CD14-positive monocyte (primary cell): ENCODE measurements at regions not wholly inside any gene's neighbourhood (a gene's known extent, or its start where the extent isn't known, plus 50 kb on each side); places are given as distances from the start of the nearest gene placed in this dataset.

Source experiments
- DNase-seq, 3 donors: peaks; one replicate each; pipeline ENCODE4 v3.0.0-alpha.2; 2011 to 2022
- H2AFZ ChIP-seq: 2 replicates; pipeline ENCODE4 v1.6.0; 2012; ENCODE audit warnings: mild to moderate bottlenecking, low read depth, low read length, inconsistent platforms; ENCODE audit not compliant: insufficient read depth, poor library complexity, severe bottlenecking
- H3K27ac ChIP-seq, 2 donors: 1 replicate in 1 of 2; 2 replicates in 1 of 2; pipeline ENCODE4 v1.5.1; 2012 to 2013; ENCODE audit warnings: low read length in 2 of 2, control low read depth in 1 of 2, inconsistent platforms in 1 of 2, low read depth in 1 of 2, mild to moderate bottlenecking in 1 of 2
- H3K27me3 ChIP-seq, 2 donors: one replicate each; pipeline versions ENCODE4 v1.6.0 to v1.6.1; 2011 to 2013; ENCODE audit warnings: low read length in 2 of 2; ENCODE audit not compliant: control insufficient read depth in 2 of 2, insufficient read depth in 2 of 2
- H3K36me3 ChIP-seq, 2 donors: replicated peaks in 1 of 2; 1 replicate in 1 of 2; 2 replicates in 1 of 2; pipeline versions ENCODE4 v1.5.1 to v1.6.1; 2012 to 2013; ENCODE audit warnings: low read length in 2 of 2, control low read depth in 1 of 2, inconsistent platforms in 1 of 2, mild to moderate bottlenecking in 1 of 2; ENCODE audit not compliant: insufficient read depth in 2 of 2, control insufficient read depth in 1 of 2
- H3K4me1 ChIP-seq, 2 donors: 1 replicate in 1 of 2; 2 replicates in 1 of 2; pipeline versions ENCODE4 v1.5.1 to v1.6.1; 2012 to 2013; ENCODE audit warnings: low read length in 2 of 2, control low read depth in 1 of 2, inconsistent platforms in 1 of 2, mild to moderate bottlenecking in 1 of 2, moderate library complexity in 1 of 2; ENCODE audit not compliant: insufficient read depth in 2 of 2, control insufficient read depth in 1 of 2
- H3K4me2 ChIP-seq: replicated peaks from 2 replicates; pipeline ENCODE3; 2012; ENCODE audit warnings: low read length, moderate library complexity, mild to moderate bottlenecking; ENCODE audit not compliant: poor library complexity, severe bottlenecking; ENCODE audit errors: extremely low read depth
- H3K4me3 ChIP-seq, 3 experiments: fragments of 200-600 bp in 1 of 3; sonication (generic) in 1 of 3; replicated peaks in 1 of 3; 1 replicate in 2 of 3; 2 replicates in 1 of 3; pipeline ENCODE4 v1.5.1; 2011 to 2013; ENCODE audit warnings: low read length in 3 of 3, mild to moderate bottlenecking in 3 of 3, control low read depth in 2 of 3, low read depth in 2 of 3, inconsistent platforms in 1 of 3, moderate library complexity in 1 of 3
- H3K79me2 ChIP-seq: 2 replicates; pipeline ENCODE4 v1.6.0; 2012; ENCODE audit warnings: mild to moderate bottlenecking, control low read depth, inconsistent platforms, low read length, moderate library complexity; ENCODE audit not compliant: insufficient read depth
- H3K9ac ChIP-seq: 2 replicates; pipeline ENCODE4 v1.6.0; 2017; ENCODE audit warnings: low read length, mild to moderate bottlenecking; ENCODE audit not compliant: insufficient read depth, poor library complexity, severe bottlenecking
- H3K9me3 ChIP-seq, 2 donors: replicated peaks in 1 of 2; 1 replicate in 1 of 2; 2 replicates in 1 of 2; pipeline versions ENCODE4 v1.5.1 to v1.6.1; 2012 to 2013; ENCODE audit warnings: low read length in 2 of 2, control low read depth in 1 of 2; ENCODE audit not compliant: control insufficient read depth in 1 of 2, insufficient read depth in 1 of 2
- H4K20me1 ChIP-seq: 2 replicates; pipeline ENCODE4 v1.6.0; 2012; ENCODE audit warnings: mild to moderate bottlenecking, low read length, control low read depth, moderate library complexity; ENCODE audit not compliant: insufficient read depth
- H3K27ac Mint-ChIP-seq, 7 donors: one replicate each; pipeline ENCODE4 v1.8.0; 2020; ENCODE audit warnings: mild to moderate bottlenecking in 7 of 7, mixed read lengths in 7 of 7, moderate library complexity in 6 of 7, inconsistent platforms in 2 of 7
- H3K27me3 Mint-ChIP-seq, 3 donors: one replicate each; pipeline ENCODE4 v1.8.0; 2021 to 2022; ENCODE audit warnings: low read depth in 3 of 3, mild to moderate bottlenecking in 3 of 3, mixed read lengths in 3 of 3, moderate library complexity in 3 of 3, inconsistent platforms in 1 of 3
- H3K36me3 Mint-ChIP-seq, 2 donors: one replicate each; pipeline ENCODE4 v1.8.0; 2020; ENCODE audit warnings: mixed read lengths in 2 of 2, inconsistent platforms in 1 of 2, mild to moderate bottlenecking in 1 of 2
- H3K4me1 Mint-ChIP-seq: one replicate; pipeline ENCODE4 v1.8.0; 2020; ENCODE audit warnings: mild to moderate bottlenecking, mixed read lengths
- H3K4me3 Mint-ChIP-seq, 2 donors: one replicate each; pipeline ENCODE4 v1.8.0; 2020; ENCODE audit warnings: mild to moderate bottlenecking in 2 of 2, mixed read lengths in 2 of 2, moderate library complexity in 1 of 2
- H3K9me3 Mint-ChIP-seq, 7 donors: one replicate each; pipeline ENCODE4 v1.8.0; 2020 to 2022; ENCODE audit warnings: mixed read lengths in 7 of 7, mild to moderate bottlenecking in 6 of 7, moderate library complexity in 6 of 7, inconsistent platforms in 2 of 7
- CTCF ChIP-seq: fragments of 200-600 bp; IDR thresholded peaks from one replicate; pipeline ENCODE4 v1.8.0; 2022; ENCODE audit warnings: antibody characterized with exemption, mild to moderate bottlenecking
- WGBS: methylation state at CpG from one replicate; pipeline ENCODE4 v1.1.5; 2013; ENCODE audit warnings: missing lambda C conversion rate; ENCODE audit not compliant: insufficient coverage; 5-methylcytosine and 5-hydroxymethylcytosine counted together
- intact Hi-C, 2 donors: fragments of 100-400 bp; cut with micrococcal nuclease; formaldehyde crosslinking; loops; one replicate each; pipeline versions ENCODE4 v1.15.0 to v1.15.1; 2023

- no peak overlapping the region for H2AFZ ChIP-seq
- no peaks in the 10 kb centered on the region for H3K27me3 ChIP-seq
- no peaks in the 10 kb centered on the region for H3K4me1 ChIP-seq
- no peak overlapping the region for H3K9ac ChIP-seq
- Mint-ChIP-seq H3K9me3 (peaks cover 0 to 6% (median 2%) of the 10 kb centered on the region in 7 donors), H3K36me3 (no peaks in the 10 kb centered on the region), H3K27me3 (peaks cover 0 to 2% (median 0%) of the 10 kb centered on the region in 3 donors), H3K4me3 (no peak overlapping the region), H3K27ac (peak overlapping the region in 1 of 7 donors; percentile 50), H3K4me1 (no peaks in the 10 kb centered on the region)
- DNase-seq: no peak
- intact Hi-C loops: no loop called here
- WGBS: 67% methylated on average over 1 of the region's 1 CpG
- TF ChIP-seq CTCF: no peak
- peaks cover 0 to 17% of the 10 kb centered on the region in 2 donors for H3K9me3 ChIP-seq
- H3K4me3 ChIP-seq: no peak overlapping the region
- H3K4me2 ChIP-seq: no peak overlapping the region
- no peaks in the 10 kb centered on the region for H3K79me2 ChIP-seq
- H4K20me1 ChIP-seq: no peaks in the 10 kb centered on the region
- H3K27ac ChIP-seq: no peak overlapping the region
- no peaks in the 10 kb centered on the region for H3K36me3 ChIP-seq
Measured at GRCh38 chr11:23679041-23679440, 817.8 kb upstream of the LUZP2 start.

DNA sequence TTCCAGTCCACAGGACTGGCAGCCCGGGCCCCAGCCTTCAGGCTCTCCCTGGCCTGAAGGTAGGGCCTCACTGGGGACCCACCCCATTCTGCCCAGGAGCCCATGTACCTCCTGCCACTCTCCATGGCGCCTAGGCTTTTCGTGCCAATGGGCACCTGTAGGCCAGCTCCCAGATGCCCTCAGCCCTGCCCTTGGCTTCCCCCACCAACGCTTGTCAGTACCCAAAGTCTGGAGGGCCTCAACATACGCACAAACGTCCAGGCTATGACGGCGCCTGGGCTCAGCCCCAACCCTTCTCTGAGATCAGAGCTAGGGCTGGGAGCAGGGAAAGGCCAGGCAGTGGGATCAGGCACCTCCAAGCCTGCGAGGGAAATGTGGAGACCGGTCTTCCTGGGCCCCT lies 816.9 kb upstream of the LUZP2 start:
- DNase-seq: no peak
- no peak overlapping the region for H3K4me2 ChIP-seq
- H3K27me3 Mint-ChIP-seq: peaks cover 0 to 2% (median 0%) of the 10 kb centered on the region in 3 donors

More for the DNA sequence above, 816.9 kb upstream of the LUZP2 start:
- H2AFZ ChIP-seq: no peak overlapping the region
- H3K9me3 Mint-ChIP-seq: peaks cover 0 to 6% (median 2%) of the 10 kb centered on the region in 7 donors
- no peaks in the 10 kb centered on the region for H3K27me3 ChIP-seq
- H3K27ac ChIP-seq: no peak overlapping the region
- H3K4me1 ChIP-seq: no peaks in the 10 kb centered on the region
- H3K36me3 ChIP-seq: no peaks in the 10 kb centered on the region
- no peaks in the 10 kb centered on the region for H4K20me1 ChIP-seq
- H3K36me3 Mint-ChIP-seq: no peaks in the 10 kb centered on the region
- H3K9me3 ChIP-seq: peaks cover 0 to 17% of the 10 kb centered on the region in 2 donors
- 86% methylated on average over 8 of the region's 10 CpGs for WGBS
- H3K4me3 ChIP-seq: no peak overlapping the region
- no peak overlapping the region for H3K9ac ChIP-seq
- H3K27ac Mint-ChIP-seq: no peak overlapping the region
- H3K79me2 ChIP-seq: no peaks in the 10 kb centered on the region
- intact Hi-C loops: no loop called here
- no peak for TF ChIP-seq CTCF
- no peak overlapping the region for H3K4me3 Mint-ChIP-seq
- H3K4me1 Mint-ChIP-seq: no peaks in the 10 kb centered on the region
